Keratinocyte (primary cell): ENCODE measurements at regions not wholly inside any gene's neighbourhood (a gene's known extent, or its start where the extent isn't known, plus 50 kb on each side); places are given as distances from the start of the nearest gene placed in this dataset.

ENCODE experiments used
- DNase-seq: peaks from one replicate; pipeline ENCODE4 v3.0.0-alpha.2; 2011; ENCODE audit warnings: low read depth, missing footprints, low spot score
- FAIRE-seq: peaks from 2 replicates; lab custom pipeline; 2011; peaks lifted over from hg19 to GRCh38; lab: Jason Lieb, UNC
- H2AFZ ChIP-seq: 2 replicates; pipeline ENCODE4 v1.6.0; 2012; ENCODE audit warnings: low read length, control low read depth, inconsistent platforms; ENCODE audit not compliant: control insufficient read depth
- H3K27ac ChIP-seq: 2 replicates; pipeline ENCODE4 v1.5.1; 2011; ENCODE audit warnings: low read length; ENCODE audit not compliant: control insufficient read depth, insufficient read depth
- H3K27me3 ChIP-seq: 3 replicates; pipeline ENCODE4 v1.6.0; 2011; ENCODE audit warnings: low read length; ENCODE audit not compliant: control insufficient read depth, insufficient read depth; ENCODE audit errors: extremely low read depth
- H3K36me3 ChIP-seq, 2 experiments: 2 replicates in 1 of 2; 3 replicates in 1 of 2; pipeline ENCODE4 v1.5.1; 2011; ENCODE audit warnings: low read length in 2 of 2, mild to moderate bottlenecking in 1 of 2; ENCODE audit not compliant: control insufficient read depth in 2 of 2, insufficient read depth in 2 of 2; ENCODE audit errors: extremely low read depth in 1 of 2
- H3K4me1 ChIP-seq: 3 replicates; pipeline ENCODE4 v1.5.1; 2011; ENCODE audit warnings: low read length; ENCODE audit not compliant: control insufficient read depth, insufficient read depth; ENCODE audit errors: extremely low read depth
- H3K4me2 ChIP-seq: 3 replicates; pipeline ENCODE4 v1.6.0; 2011; ENCODE audit warnings: low read depth, low read length; ENCODE audit not compliant: control insufficient read depth, insufficient read depth; ENCODE audit errors: extremely low read depth
- H3K4me3 ChIP-seq, 3 experiments: fragments of 200-600 bp in 1 of 3; sonication (generic) in 1 of 3; 2 replicates in 2 of 3; 3 replicates in 1 of 3; pipeline ENCODE4 v1.5.1; 2011 to 2016; ENCODE audit warnings: low read length in 3 of 3, mild to moderate bottlenecking in 3 of 3, control low read depth in 2 of 3, inconsistent platforms in 1 of 3, low read depth in 1 of 3, mixed read lengths in 1 of 3, mixed run types in 1 of 3, moderate library complexity in 1 of 3; ENCODE audit not compliant: control insufficient read depth in 2 of 3, insufficient read depth in 2 of 3; ENCODE audit errors: extremely low read depth in 1 of 3
- H3K79me2 ChIP-seq: 2 replicates; pipeline ENCODE4 v1.6.0; 2012; ENCODE audit warnings: low read length; ENCODE audit not compliant: control insufficient read depth, insufficient read depth
- H3K9ac ChIP-seq: 3 replicates; pipeline ENCODE4 v1.6.0; 2011; ENCODE audit warnings: low read length; ENCODE audit not compliant: control insufficient read depth, insufficient read depth; ENCODE audit errors: extremely low read depth
- H3K9me1 ChIP-seq: 3 replicates; pipeline ENCODE4 v1.6.0; 2011; ENCODE audit warnings: low read length; ENCODE audit not compliant: control insufficient read depth, insufficient read depth; ENCODE audit errors: extremely low read depth
- H3K9me3 ChIP-seq: 2 replicates; pipeline ENCODE4 v1.5.1; 2012; ENCODE audit warnings: low read depth, low read length; ENCODE audit not compliant: control insufficient read depth
- H4K20me1 ChIP-seq: 3 replicates; pipeline ENCODE4 v1.6.0; 2011; ENCODE audit warnings: low read length; ENCODE audit not compliant: control insufficient read depth, insufficient read depth; ENCODE audit errors: extremely low read depth
- CTCF ChIP-seq, 3 experiments: IDR thresholded peaks in 1 of 3; conservative IDR thresholded peaks in 1 of 3; optimal IDR thresholded peaks in 1 of 3; 2 replicates in 2 of 3; 3 replicates in 1 of 3; pipeline versions ENCODE3 to v1.5.1; 2011; ENCODE audit warnings: low read length in 3 of 3, mild to moderate bottlenecking in 3 of 3, moderate library complexity in 2 of 3, control low read depth in 1 of 3, inconsistent platforms in 1 of 3; ENCODE audit not compliant: insufficient read depth in 2 of 3; ENCODE audit errors: extremely low read depth in 1 of 3
- EZH2 ChIP-seq: IDR thresholded peaks from one replicate; pipeline ENCODE4 v1.6.1; 2012; ENCODE audit warnings: inconsistent platforms, mild to moderate bottlenecking, low read length, moderate library complexity
- dilution Hi-C: fragments of 300-500 bp; cut with MboI; formaldehyde crosslinking; loops from one replicate; pipeline ENCODE4 v1.7.0; 2020; ENCODE audit warnings: low sequenced_read_pairs; ENCODE audit not compliant: extremely low pct_ligation_motif_present

GRCh38 chr6:2562721-2563451, 187.8 kb downstream of the MYLK4 start:
- no peak overlapping the region for H3K9ac ChIP-seq
- DNase-seq (no peak), FAIRE-seq (no peak)
- H3K9me1 ChIP-seq = no peaks in the 10 kb centered on the region
- H3K9me3 ChIP-seq = no peaks in the 10 kb centered on the region
- no peaks in the 10 kb centered on the region for H3K4me1 ChIP-seq
- no peaks in the 10 kb centered on the region for H4K20me1 ChIP-seq
- dilution Hi-C loops = no loop called here
- no peak overlapping the region for H2AFZ ChIP-seq
- no peaks in the 10 kb centered on the region for H3K36me3 ChIP-seq
- H3K27me3 ChIP-seq = no peaks in the 10 kb centered on the region
- no peak overlapping the region for H3K4me2 ChIP-seq
- H3K27ac ChIP-seq = no peak overlapping the region
- H3K4me3 ChIP-seq = no peak overlapping the region
- TF ChIP-seq CTCF (optimal IDR thresholded peaks at IDR 0.05 in 1 of 3, IDR thresholded peaks at IDR 0.05 in 1 of 3, conservative IDR thresholded peaks at IDR 0.05 in 1 of 3; ENCODE audit: extremely low read depth in 1 of 3, insufficient read depth in 2 of 3, low read length in 3 of 3) (no peak), EZH2 (no peak)
- H3K79me2 ChIP-seq = no peaks in the 10 kb centered on the region

- Histone ChIP-seq H3K4me1 (no peaks in the 10 kb centered on the region), H3K9ac (no peak overlapping the region), H3K36me3 (no peaks in the 10 kb centered on the region), H3K4me2 (no peak overlapping the region), H3K9me1 (no peaks in the 10 kb centered on the region), H2AFZ (no peak overlapping the region), H3K4me3 (no peak overlapping the region), H3K27me3 (no peaks in the 10 kb centered on the region), H3K27ac (no peak overlapping the region), H3K9me3 (no peaks in the 10 kb centered on the region), H4K20me1 (no peaks in the 10 kb centered on the region), H3K79me2 (no peaks in the 10 kb centered on the region)
- FAIRE-seq = no peak
- TF ChIP-seq EZH2 (no peak), CTCF (optimal IDR thresholded peaks at IDR 0.05 in 1 of 3, IDR thresholded peaks at IDR 0.05 in 1 of 3, conservative IDR thresholded peaks at IDR 0.05 in 1 of 3; ENCODE audit: extremely low read depth in 1 of 3, insufficient read depth in 2 of 3, low read length in 3 of 3) (no peak)
- dilution Hi-C loops = no loop called here
- DNase-seq = no peak
These were observed 189.6 kb downstream of the MYLK4 start for GRCh38 chr6:2560917-2561698.
